Caki2 (cell line): ENCODE measurements at regions not wholly inside any gene's neighbourhood (a gene's known extent, or its start where the extent isn't known, plus 50 kb on each side); places are given as distances from the start of the nearest gene placed in this dataset.
"Not testable (repeated sequence)": the region's sequence is repeated elsewhere in the genome, so short reads cannot be mapped to it uniquely, and the experiment has no call there.

ENCODE experiments used
- DNase-seq: peaks from one replicate; pipeline ENCODE4 v3.0.0-alpha.2; 2015; ENCODE audit warnings: low read depth
- in situ Hi-C: cut with HindIII; loops from 2 replicates; pipeline ENCODE4 v1.10.0; 2016; ENCODE audit warnings: low sequenced_read_pairs, low pct_unique_long_range_greater_than_20kb, mixed read lengths

GRCh38 chr10:27356738-27357137, 116.1 kb upstream of the ACBD5 start:
- in situ Hi-C loops: no loop called here
- no peak for DNase-seq

- DNase-seq: peak; percentile 13
- in situ Hi-C loops: no loop called here
Measured at GRCh38 chr10:27355918-27356573, 115.4 kb upstream of the ACBD5 start.

DNA sequence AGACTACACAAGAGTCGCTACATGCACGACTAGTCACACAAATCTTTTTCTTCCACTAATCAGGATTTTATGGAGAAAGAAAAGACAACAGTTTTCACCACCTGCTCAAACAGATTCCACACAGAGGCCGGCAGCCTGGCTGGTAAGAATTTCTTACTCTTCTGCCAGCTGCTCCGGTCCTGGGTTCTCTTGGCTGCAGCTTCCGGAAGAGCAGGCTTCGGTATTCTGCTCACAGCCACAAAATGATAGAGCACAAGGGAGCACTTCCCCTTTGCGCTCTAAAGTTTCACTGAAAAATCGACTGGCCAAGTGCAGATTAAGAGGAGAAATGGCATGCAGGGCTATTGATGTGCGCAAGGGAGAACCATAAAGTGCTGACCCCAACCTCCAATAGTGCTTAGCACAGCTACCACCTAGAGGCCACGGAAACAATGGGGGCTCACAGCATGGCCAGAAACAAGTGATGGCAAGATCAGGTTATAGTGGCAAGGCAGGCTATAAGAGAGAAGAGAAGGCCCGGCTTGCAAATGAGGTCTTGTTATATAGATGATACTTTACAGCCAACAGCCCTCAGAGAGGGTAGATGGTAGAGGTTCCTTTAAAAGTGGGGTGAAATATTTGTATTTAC, 114.2 kb upstream of the ACBD5 start:
- DNase-seq, in situ Hi-C loops: not testable (repeated sequence)

DNA sequence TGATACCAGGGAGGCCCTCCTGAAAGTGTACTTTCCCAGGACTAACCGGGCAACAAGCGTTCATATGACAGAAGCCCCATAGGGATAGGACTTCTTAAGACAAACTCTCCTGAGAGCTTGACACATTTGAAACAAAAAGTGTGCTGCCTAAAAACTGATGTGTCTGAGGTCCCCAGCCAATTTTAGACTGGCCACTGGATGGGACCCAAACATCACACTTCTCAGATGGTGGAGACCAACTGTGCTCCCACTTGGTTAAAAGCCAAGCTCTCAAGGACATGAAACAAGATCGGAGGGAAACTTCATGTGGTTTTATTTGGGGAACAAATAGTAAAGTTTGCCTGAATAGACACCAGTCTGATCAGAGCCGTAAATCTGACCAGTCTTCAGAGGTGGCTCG, 113.5 kb upstream of the ACBD5 start:
- in situ Hi-C loops, DNase-seq: not testable (repeated sequence)

- in situ Hi-C loops: no loop called here
Measured at GRCh38 chr10:27349987-27350386, 109.4 kb upstream of the ACBD5 start.

DNA sequence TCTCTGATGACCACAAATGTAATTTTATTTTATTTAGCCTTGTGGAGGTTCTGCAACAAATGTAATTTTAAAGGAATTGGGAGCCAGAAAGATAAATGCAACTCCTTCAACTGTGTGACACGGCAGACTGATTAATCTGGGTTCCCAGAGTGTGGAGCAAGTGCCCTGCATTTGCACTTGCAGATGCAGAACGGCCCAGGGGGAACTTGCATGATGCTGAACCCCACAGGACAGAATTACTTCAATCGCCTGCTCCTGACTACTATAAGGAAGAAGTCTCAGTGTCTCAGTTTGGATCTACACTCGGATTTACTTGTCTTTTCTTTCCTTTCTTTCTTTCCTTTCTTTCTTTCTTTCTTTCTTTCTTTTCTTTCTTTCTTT, 107.2 kb upstream of the ACBD5 start:
- in situ Hi-C loops, DNase-seq: not testable (repeated sequence)

More at GRCh38 chr10:27349987-27350386, 109.4 kb upstream of the ACBD5 start:
- DNase-seq: no peak

DNA sequence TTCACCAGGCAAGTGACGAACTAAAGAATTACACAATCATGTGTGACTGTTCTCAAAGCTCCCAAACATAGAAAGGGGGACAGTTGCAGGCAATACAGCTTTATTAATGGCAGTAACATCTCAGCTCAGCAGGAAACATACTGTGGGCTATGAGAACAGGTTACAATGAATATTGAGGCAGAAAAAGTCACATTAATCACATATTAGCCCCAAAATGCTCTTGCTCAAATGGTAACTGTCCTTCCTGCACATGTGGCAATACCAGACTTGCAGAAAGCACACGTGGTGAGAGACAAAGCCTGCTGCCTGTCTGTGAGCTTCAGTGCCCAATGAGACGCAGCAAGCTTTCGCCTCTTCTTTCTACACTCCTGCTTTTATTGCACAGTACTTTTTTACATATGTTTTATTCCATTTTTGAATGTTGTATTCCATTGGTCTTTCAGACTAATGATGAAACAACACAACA, 104.9 kb upstream of the ACBD5 start:
- in situ Hi-C loops: no loop called here
- DNase-seq: no peak

- no peak for DNase-seq
- in situ Hi-C loops: no loop called here
Measured at GRCh38 chr10:27344568-27345454, 104.2 kb upstream of the ACBD5 start.

DNA sequence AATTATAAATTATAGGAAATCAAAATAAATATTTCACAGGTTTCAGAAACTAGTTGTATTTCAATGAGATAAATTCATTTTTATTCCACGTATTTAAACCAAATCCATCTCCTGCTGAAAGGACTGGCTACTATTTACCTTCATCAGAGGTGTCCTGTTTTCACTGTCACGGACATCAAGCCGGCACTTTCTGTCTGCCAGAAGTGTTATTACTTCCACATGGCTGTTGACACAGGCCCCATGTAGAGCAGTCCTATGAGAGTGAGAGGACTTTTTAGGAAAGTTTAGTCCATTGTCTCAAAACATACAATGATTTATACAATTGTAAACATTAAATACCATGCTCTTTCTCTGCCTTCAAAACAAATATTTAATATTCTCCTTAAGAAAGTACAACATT, 100.4 kb upstream of the ACBD5 start:
- in situ Hi-C loops: no loop called here
- DNase-seq: no peak

DNA sequence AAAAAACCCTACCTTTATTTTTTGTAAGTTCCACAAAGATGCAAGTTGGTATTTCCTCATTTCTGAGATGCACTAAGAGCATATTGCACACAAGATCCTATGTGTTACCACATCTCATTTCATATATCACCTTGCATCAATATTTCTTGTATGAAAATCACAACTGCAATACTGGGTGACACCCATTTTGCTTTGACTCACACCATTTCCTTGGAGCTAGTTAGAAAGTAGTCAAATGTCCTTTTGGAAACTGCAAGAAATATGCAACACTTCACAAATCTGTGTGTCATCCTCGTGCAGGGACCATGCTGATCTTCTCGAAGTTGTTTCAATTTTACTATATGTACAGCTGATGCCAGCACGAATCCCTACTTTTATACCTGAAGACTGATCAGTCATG, 94.6 kb upstream of the ACBD5 start:
- DNase-seq, in situ Hi-C loops: not testable (repeated sequence)

DNA sequence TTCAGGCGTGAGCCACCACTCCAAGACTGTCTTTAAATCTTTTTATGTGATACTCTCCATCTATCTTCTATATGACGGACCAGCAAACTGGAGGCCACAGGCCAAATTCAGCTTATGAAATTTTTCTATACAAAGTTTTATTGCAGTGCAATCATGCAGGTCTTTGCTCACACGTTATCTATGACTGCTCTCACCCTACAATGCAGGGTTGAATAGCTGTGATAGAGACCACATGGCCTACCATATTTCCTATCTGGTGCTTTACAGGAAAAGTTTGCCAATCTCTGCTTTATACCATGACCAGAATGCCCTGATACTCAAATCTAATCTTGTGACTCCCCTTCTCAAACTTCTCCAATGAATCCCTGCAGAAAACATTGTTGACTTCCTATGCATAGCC, 89.5 kb upstream of the ACBD5 start:
- no peak for DNase-seq
- in situ Hi-C loops: no loop called here

GRCh38 chr10:27328946-27329345, 88.3 kb upstream of the ACBD5 start:
- in situ Hi-C loops: no loop called here
- no peak for DNase-seq

DNA sequence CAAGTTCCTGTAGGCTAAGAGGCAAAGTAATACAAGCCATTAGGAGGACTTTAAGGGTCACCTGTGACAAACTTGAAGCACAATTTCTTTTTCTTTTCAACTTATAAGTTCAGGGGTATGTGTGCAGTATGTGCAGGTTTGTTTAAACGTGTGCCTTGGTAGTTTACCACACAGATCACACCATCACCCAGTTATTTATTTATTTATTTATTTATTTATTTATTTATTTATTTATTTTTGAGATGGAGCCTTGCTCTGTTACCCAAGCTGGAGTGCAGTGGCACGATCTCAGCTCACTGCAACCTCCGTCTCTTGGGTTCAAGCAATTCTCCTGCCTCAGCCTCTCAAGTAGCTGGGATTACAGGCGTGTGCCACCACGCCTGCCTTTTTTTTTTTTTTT, 86.2 kb upstream of the ACBD5 start:
- DNase-seq, in situ Hi-C loops: not testable (repeated sequence)

GRCh38 chr10:27319752-27320431, 79.3 kb upstream of the ACBD5 start:
- in situ Hi-C loops: no loop called here

GRCh38 chr10:27319139-27319538, 78.5 kb upstream of the ACBD5 start:
- in situ Hi-C loops: not testable (repeated sequence)

More at GRCh38 chr10:27319752-27320431, 79.3 kb upstream of the ACBD5 start:
- DNase-seq: peak; percentile 79

GRCh38 chr10:27315082-27315481, 74.5 kb upstream of the ACBD5 start:
- in situ Hi-C loops, DNase-seq: not testable (repeated sequence)

More at GRCh38 chr10:27319139-27319538, 78.5 kb upstream of the ACBD5 start:
- DNase-seq: peak; percentile 8

- in situ Hi-C loops: not testable (repeated sequence)
- DNase-seq: peak; percentile 6
Measured at GRCh38 chr10:27313586-27313985, 73.0 kb upstream of the ACBD5 start.

- no peak for DNase-seq
- in situ Hi-C loops: no loop called here
Measured at GRCh38 chr10:27312854-27313253, 72.3 kb upstream of the ACBD5 start.
